Aorta (tissue), 5 donors: ENCODE measurements at regions not wholly inside any gene's neighbourhood (a gene's known extent, or its start where the extent isn't known, plus 50 kb on each side); places are given as distances from the start of the nearest gene placed in this dataset.

Experiments
- ATAC-seq: fragments of 200-7000 bp; cut with Tn5 transposase; one replicate; pipeline ENCODE4 v1.9.1; 2022; ENCODE audit warnings: moderate library complexity; ENCODE audit not compliant: low FRiP score
- DNase-seq, 2 donors: peaks; one replicate each; pipeline ENCODE4 v3.0.0-alpha.2; 2020
- H3K27ac ChIP-seq, 2 donors: one replicate each; pipeline ENCODE4 v1.5.1; 2013; ENCODE audit warnings: low read length in 2 of 2, mild to moderate bottlenecking in 2 of 2, moderate library complexity in 2 of 2, control low read depth in 1 of 2, inconsistent platforms in 1 of 2, low read depth in 1 of 2
- H3K27me3 ChIP-seq, 2 donors: one replicate each; pipeline ENCODE4 v1.6.1; 2013; ENCODE audit warnings: control low read depth in 1 of 2, low read length in 1 of 2, mild to moderate bottlenecking in 1 of 2, moderate library complexity in 1 of 2; ENCODE audit not compliant: insufficient read depth in 2 of 2, control insufficient read depth in 1 of 2
- H3K36me3 ChIP-seq, 2 donors: one replicate each; pipeline ENCODE4 v1.6.1; 2013; ENCODE audit warnings: control low read depth in 1 of 2, low read length in 1 of 2, mild to moderate bottlenecking in 1 of 2; ENCODE audit not compliant: insufficient read depth in 2 of 2, control insufficient read depth in 1 of 2
- H3K4me1 ChIP-seq, 2 donors: one replicate each; pipeline ENCODE4 v1.6.1; 2013; ENCODE audit warnings: low read length in 2 of 2, control low read depth in 1 of 2, mild to moderate bottlenecking in 1 of 2, moderate library complexity in 1 of 2; ENCODE audit not compliant: insufficient read depth in 2 of 2, control insufficient read depth in 1 of 2
- H3K4me3 ChIP-seq, 2 donors: one replicate each; pipeline ENCODE4 v1.5.1; 2013; ENCODE audit warnings: low read length in 2 of 2, control low read depth in 1 of 2, mild to moderate bottlenecking in 1 of 2
- H3K9me3 ChIP-seq: one replicate; pipeline ENCODE4 v1.6.1; 2013; ENCODE audit warnings: mild to moderate bottlenecking, low read length; ENCODE audit not compliant: control insufficient read depth
- WGBS, 2 donors: extraction: QIAGEN DNeasy Blood & Tissue Kit; methylation state at CpG; one replicate each; pipeline ENCODE4 v1.1.7; 2013; 5-methylcytosine and 5-hydroxymethylcytosine counted together
- intact Hi-C, 2 donors: fragments of 100-400 bp; cut with DNase I; formaldehyde crosslinking; loops; one replicate each; pipeline versions ENCODE4 v1.14.2 to v1.15.0; 2022
- donor health status: healthy with polysubstance abuse.
- donor health status: Bipolar disorder and iron deficiency.
- donor health status: DM: no; HTN: no; CAD: no.
- donor health status: DM: no; HTN: no; CAD: no.
- donor health status: DM: yes; HTN: yes; CAD: no.

- peak; percentile 11 for ATAC-seq
- H3K4me1 ChIP-seq: no peaks in the 10 kb centered on the region
- 81 to 82% methylated on average over 6 of the region's 6 CpGs for WGBS, 2 donors
Observed at GRCh38 chr4:136009258-136009832, 1522.9 kb downstream of the PCDH18 start.

GRCh38 chr4:136007991-136008390, 1524.3 kb downstream of the PCDH18 start:
- ATAC-seq (peak; percentile 52), DNase-seq (no peak)
- Histone ChIP-seq H3K27me3 (no peaks in the 10 kb centered on the region), H3K4me3 (no peak overlapping the region), H3K4me1 (no peaks in the 10 kb centered on the region), H3K27ac (no peak overlapping the region), H3K9me3 (peaks cover 2% of the 10 kb centered on the region), H3K36me3 (no peaks in the 10 kb centered on the region)
- intact Hi-C loops: no loop called here
- WGBS, 2 donors: 83 to 91% methylated on average over 4 of the region's 4 CpGs

More at GRCh38 chr4:136009258-136009832, 1522.9 kb downstream of the PCDH18 start:
- peaks cover 2% of the 10 kb centered on the region for H3K9me3 ChIP-seq
- H3K27ac ChIP-seq: no peak overlapping the region
- no peak overlapping the region for H3K4me3 ChIP-seq
- intact Hi-C loops: no loop called here
- H3K36me3 ChIP-seq: no peaks in the 10 kb centered on the region
- DNase-seq: no peak
- no peaks in the 10 kb centered on the region for H3K27me3 ChIP-seq

- no peaks in the 10 kb centered on the region for H3K9me3 ChIP-seq
- H3K27me3 ChIP-seq: no peaks in the 10 kb centered on the region
- no peaks in the 10 kb centered on the region for H3K4me1 ChIP-seq
- no peaks in the 10 kb centered on the region for H3K36me3 ChIP-seq
- H3K4me3 ChIP-seq: no peak overlapping the region
- ATAC-seq: no peak
- DNase-seq: no peak
- intact Hi-C loops: no loop called here
- WGBS, 2 donors: 99 to 100% methylated on average over 1 of the region's 1 CpG
- no peak overlapping the region for H3K27ac ChIP-seq
Observed at GRCh38 chr4:136002316-136002715, 1530.0 kb downstream of the PCDH18 start.

- intact Hi-C loops: no loop called here
- H3K36me3 ChIP-seq: no peaks in the 10 kb centered on the region
- H3K9me3 ChIP-seq: no peaks in the 10 kb centered on the region
- no peak overlapping the region for H3K27ac ChIP-seq
- DNase-seq (no peak), ATAC-seq (no peak)
- no peaks in the 10 kb centered on the region for H3K27me3 ChIP-seq
- no peak overlapping the region for H3K4me3 ChIP-seq
- 74 to 81% methylated on average over 2 of the region's 2 CpGs for WGBS, 2 donors
- H3K4me1 ChIP-seq: no peaks in the 10 kb centered on the region
Observed at GRCh38 chr4:136001791-136002190, 1530.5 kb downstream of the PCDH18 start.

GRCh38 chr4:136000246-136000645, 1532.0 kb downstream of the PCDH18 start:
- H3K4me3 ChIP-seq: no peak overlapping the region
- no peaks in the 10 kb centered on the region for H3K36me3 ChIP-seq
- intact Hi-C loops: no loop called here
- DNase-seq: no peak
- no peak overlapping the region for H3K27ac ChIP-seq
- H3K27me3 ChIP-seq: no peaks in the 10 kb centered on the region
- H3K9me3 ChIP-seq: no peaks in the 10 kb centered on the region
- no peaks in the 10 kb centered on the region for H3K4me1 ChIP-seq
- no peak for ATAC-seq
- 2 to 6% methylated on average over 1 of the region's 1 CpG for WGBS, 2 donors

GRCh38 chr4:135994360-135994759, 1537.9 kb downstream of the PCDH18 start:
- H3K4me1 ChIP-seq: no peaks in the 10 kb centered on the region
- no peak overlapping the region for H3K4me3 ChIP-seq
- no peak for DNase-seq
- ATAC-seq: no peak
- H3K27me3 ChIP-seq: no peaks in the 10 kb centered on the region
- H3K36me3 ChIP-seq: no peaks in the 10 kb centered on the region
- H3K9me3 ChIP-seq: no peaks in the 10 kb centered on the region
- intact Hi-C loops: no loop called here
- H3K27ac ChIP-seq: no peak overlapping the region
- 95 to 97% methylated on average over 7 of the region's 7 CpGs for WGBS, 2 donors

GRCh38 chr4:135976860-135977259, 1555.4 kb downstream of the PCDH18 start:
- no peak for ATAC-seq
- H3K4me3 ChIP-seq: no peak overlapping the region

GRCh38 chr4:135966936-135967335, 1565.4 kb downstream of the PCDH18 start:
- Histone ChIP-seq H3K27me3 (no peaks in the 10 kb centered on the region), H3K27ac (no peak overlapping the region), H3K4me3 (no peak overlapping the region), H3K9me3 (no peaks in the 10 kb centered on the region), H3K36me3 (no peaks in the 10 kb centered on the region), H3K4me1 (no peaks in the 10 kb centered on the region)
- ATAC-seq (no peak), DNase-seq (no peak)
- WGBS, 2 donors: 93 to 95% methylated on average over 1 of the region's 1 CpG
- intact Hi-C loops: loop anchor here in 1 of 2 donors (10.0 kb wide), 1 partner anchor 828 kb away; no protein-coding TSS in a partner anchor

More at GRCh38 chr4:135976860-135977259, 1555.4 kb downstream of the PCDH18 start:
- no peak for DNase-seq
- no peaks in the 10 kb centered on the region for H3K9me3 ChIP-seq
- no peaks in the 10 kb centered on the region for H3K4me1 ChIP-seq
- no peaks in the 10 kb centered on the region for H3K36me3 ChIP-seq
- intact Hi-C loops: no loop called here
- no peak overlapping the region for H3K27ac ChIP-seq
- no peaks in the 10 kb centered on the region for H3K27me3 ChIP-seq

- no peaks in the 10 kb centered on the region for H3K9me3 ChIP-seq
- ATAC-seq: no peak
- intact Hi-C loops: loop anchor here in 1 of 2 donors (10.0 kb wide), 1 partner anchor 832 kb away; no protein-coding TSS in a partner anchor
- DNase-seq: no peak
- 4 to 9% methylated on average over 1 of the region's 1 CpG for WGBS, 2 donors
- H3K27ac ChIP-seq: no peak overlapping the region
- H3K4me1 ChIP-seq: no peaks in the 10 kb centered on the region
- H3K27me3 ChIP-seq: no peaks in the 10 kb centered on the region
- H3K36me3 ChIP-seq: no peaks in the 10 kb centered on the region
- H3K4me3 ChIP-seq: no peak overlapping the region
Observed at GRCh38 chr4:135963009-135963408, 1569.3 kb downstream of the PCDH18 start.
